Stimulated activated CD8-positive, alpha-beta memory T cell treated with anti-CD3 and anti-CD28 coated beads, Interleukin-7, amount 100 ng/mL, for 4 hours (primary cell): ENCODE measurements at regions not wholly inside any gene's neighbourhood (a gene's known extent, or its start where the extent isn't known, plus 50 kb on each side); places are given as distances from the start of the nearest gene placed in this dataset.
"Not testable (repeated sequence)": the region's sequence is repeated elsewhere in the genome, so short reads cannot be mapped to it uniquely, and the experiment has no call there.

ENCODE experiments used
- DNase-seq, 2 donors: peaks; one replicate each; pipeline ENCODE4 v3.0.0-alpha.2; 2020; ENCODE audit warnings: low read depth in 2 of 2

- DNase-seq, result no peak
Measured at GRCh38 chr1:87398641-87399040, 70.0 kb downstream of the LMO4 start.

GRCh38 chr1:87399264-87399663 is 70.6 kb downstream of the LMO4 start:
- DNase-seq, result no peak

GRCh38 chr1:87399701-87400100 is 71.0 kb downstream of the LMO4 start:
- no peak for DNase-seq

- DNase-seq, result no peak
Measured at GRCh38 chr1:87400813-87401212, 72.1 kb downstream of the LMO4 start.

GRCh38 chr1:87402241-87403002 is 73.7 kb downstream of the LMO4 start:
- DNase-seq, result no peak

GRCh38 chr1:87403061-87403820 is 74.6 kb downstream of the LMO4 start:
- no peak for DNase-seq

- no peak for DNase-seq
Measured at GRCh38 chr1:87404296-87404695, 75.6 kb downstream of the LMO4 start.

GRCh38 chr1:87408665-87409248 is 80.1 kb downstream of the LMO4 start:
- no peak for DNase-seq

- no peak for DNase-seq
Measured at GRCh38 chr1:87410776-87411480, 82.2 kb downstream of the LMO4 start.

- DNase-seq, result not testable (repeated sequence)
Measured at GRCh38 chr1:87413846-87414245, 85.2 kb downstream of the LMO4 start.

GRCh38 chr1:87418048-87418447 is 89.4 kb downstream of the LMO4 start:
- DNase-seq, result no peak

GRCh38 chr1:87421809-87422208 is 93.1 kb downstream of the LMO4 start:
- DNase-seq, result no peak

GRCh38 chr1:87424541-87424940 is 95.9 kb downstream of the LMO4 start:
- no peak for DNase-seq

GRCh38 chr1:87426463-87427249 is 98.0 kb downstream of the LMO4 start:
- no peak for DNase-seq

GRCh38 chr1:87428367-87428766 is 99.7 kb downstream of the LMO4 start:
- no peak for DNase-seq

GRCh38 chr1:87428883-87429282 is 100.2 kb downstream of the LMO4 start:
- DNase-seq, result no peak

- DNase-seq, result no peak
Measured at GRCh38 chr1:87432685-87433084, 104.0 kb downstream of the LMO4 start.

GRCh38 chr1:87433101-87433500 is 104.4 kb downstream of the LMO4 start:
- DNase-seq, result not testable (repeated sequence)

GRCh38 chr1:87435484-87435883 is 106.8 kb downstream of the LMO4 start:
- DNase-seq, result no peak

- DNase-seq, result not testable (repeated sequence)
Measured at GRCh38 chr1:87436115-87436514, 107.4 kb downstream of the LMO4 start.

GRCh38 chr1:87436534-87436933 is 107.9 kb downstream of the LMO4 start:
- no peak for DNase-seq
